NCI-H82 (cell line): ENCODE measurements at regions not wholly inside any gene's neighbourhood (a gene's known extent, or its start where the extent isn't known, plus 50 kb on each side); places are given as distances from the start of the nearest gene placed in this dataset.
"Not testable (repeated sequence)": the region's sequence is repeated elsewhere in the genome, so short reads cannot be mapped to it uniquely, and the experiment has no call there.

ENCODE experiments used
- DNase-seq: peaks from one replicate; lab custom pipeline; 2025; lab: John Stamatoyannopoulos, UW

DNA sequence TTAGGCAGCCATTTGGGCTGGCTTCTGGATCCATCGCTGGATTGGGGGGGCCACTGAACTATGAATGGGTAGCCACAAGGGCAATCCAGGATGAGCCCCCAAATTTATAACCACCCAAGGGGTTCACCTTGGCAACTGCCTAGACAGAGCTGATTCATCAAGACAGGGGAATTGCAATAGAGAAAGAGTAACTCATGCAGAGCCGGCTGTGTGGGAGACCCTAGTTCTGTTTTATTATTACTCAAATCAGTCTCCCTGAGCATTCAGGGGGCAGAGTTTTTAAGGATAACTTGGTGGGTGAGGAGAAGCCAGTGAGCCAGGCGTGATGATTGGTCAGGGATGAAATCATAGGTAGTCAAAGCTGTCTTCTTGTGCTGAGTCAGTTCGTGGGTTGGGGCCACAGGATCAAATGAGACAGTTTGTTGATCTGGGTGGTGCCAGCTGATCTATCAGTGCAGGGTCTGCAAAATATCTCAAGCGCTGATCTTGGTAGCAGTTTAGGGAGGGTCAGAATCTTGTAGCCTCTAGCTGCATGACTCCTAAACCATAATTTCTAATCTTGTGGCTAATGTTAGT lies 57.9 kb downstream of the DNAJB9 start:
- no peak for DNase-seq

DNA sequence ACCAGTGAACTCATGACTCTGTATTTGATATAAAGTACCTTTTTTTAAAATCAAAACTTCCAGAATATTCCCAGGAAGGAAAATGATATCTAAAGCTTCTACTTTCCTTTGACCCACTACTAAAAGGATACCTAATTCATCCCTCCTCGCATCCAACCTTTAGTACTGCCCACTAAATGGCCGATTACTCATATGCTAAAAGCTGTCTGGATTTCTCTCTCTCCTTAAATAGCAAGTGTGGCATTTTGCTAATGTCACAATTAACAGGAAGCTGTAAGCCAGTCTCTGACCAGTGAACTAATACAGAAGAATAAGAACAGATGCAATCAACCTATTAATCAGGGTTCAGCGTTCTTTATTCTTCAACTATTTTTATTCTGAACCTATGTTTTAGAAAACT lies 59.0 kb downstream of the DNAJB9 start:
- no peak for DNase-seq

DNA sequence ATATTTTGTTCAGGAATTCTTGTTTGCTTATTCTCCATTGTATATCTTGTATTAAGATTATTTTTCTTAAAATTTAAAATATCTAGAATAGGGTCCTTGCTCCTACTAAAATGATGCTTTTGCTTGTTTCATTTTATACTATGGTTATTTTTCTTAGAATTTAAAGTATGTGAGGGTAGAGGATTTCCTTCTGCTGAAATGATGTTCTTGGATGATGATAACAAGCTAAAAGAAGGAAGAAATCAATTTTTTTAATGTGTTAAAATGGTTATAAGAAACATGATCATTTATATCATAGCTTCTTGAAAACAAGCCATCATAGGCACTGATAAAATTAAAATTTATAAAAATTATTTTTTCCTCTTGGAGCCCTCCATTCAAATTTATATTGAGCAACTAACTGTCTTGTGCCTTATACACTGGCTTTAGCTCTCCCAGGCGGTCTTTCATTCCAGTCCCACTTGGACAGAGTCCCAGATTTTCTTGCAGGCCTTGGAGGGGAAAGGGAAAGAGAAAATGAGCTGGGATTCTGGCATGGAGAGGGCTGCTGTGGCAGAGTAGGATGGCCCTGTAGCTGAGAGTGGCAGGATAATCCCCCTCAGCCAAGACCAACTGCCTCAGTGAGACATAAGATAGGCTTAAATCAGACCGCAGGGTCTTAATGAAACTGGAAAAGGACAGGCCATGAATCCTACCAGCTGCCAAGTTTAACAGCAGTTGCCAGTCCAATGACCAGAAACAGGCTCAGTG lies 60.2 kb downstream of the DNAJB9 start:
- peak; percentile 91 for DNase-seq

DNA sequence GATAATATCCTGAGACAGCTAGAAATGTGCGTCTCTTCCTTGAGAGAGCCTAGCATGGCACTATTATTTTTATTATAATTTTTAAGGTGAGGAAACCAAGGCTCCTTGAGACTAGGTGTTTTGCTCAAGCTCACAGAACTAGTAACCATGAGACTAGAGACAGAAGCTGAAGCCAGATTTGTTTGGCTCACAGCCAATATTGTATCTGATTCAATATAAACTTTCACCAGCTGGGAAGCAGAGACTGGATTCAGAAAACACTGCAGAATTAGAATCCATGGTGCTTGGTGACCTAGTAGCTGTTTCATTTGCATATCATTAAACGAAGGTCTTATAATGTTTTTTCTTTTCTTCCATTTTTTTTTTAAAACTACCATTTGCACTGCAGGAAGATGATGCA lies 64.4 kb downstream of the DNAJB9 start:
- peak; percentile 64 for DNase-seq

DNA sequence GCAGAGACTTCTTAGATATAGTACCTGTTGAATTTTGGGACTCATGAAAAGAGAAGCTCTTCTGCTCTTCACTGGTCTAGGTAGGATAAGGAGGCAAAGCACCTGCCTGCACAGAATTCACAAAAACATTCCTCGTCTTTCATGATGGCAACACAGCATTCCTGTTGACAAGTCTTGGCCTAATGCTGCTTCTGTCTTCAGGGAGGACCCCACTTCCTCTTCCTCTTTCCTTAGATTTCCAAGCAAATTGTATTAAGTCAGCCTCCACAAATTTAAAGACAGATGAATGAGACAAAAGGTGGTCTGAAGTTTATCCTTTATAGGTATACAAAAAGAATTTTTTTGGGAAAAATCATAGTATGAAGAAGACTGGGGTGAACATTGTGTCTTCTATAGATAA lies 64.9 kb downstream of the DNAJB9 start:
- no peak for DNase-seq

DNA sequence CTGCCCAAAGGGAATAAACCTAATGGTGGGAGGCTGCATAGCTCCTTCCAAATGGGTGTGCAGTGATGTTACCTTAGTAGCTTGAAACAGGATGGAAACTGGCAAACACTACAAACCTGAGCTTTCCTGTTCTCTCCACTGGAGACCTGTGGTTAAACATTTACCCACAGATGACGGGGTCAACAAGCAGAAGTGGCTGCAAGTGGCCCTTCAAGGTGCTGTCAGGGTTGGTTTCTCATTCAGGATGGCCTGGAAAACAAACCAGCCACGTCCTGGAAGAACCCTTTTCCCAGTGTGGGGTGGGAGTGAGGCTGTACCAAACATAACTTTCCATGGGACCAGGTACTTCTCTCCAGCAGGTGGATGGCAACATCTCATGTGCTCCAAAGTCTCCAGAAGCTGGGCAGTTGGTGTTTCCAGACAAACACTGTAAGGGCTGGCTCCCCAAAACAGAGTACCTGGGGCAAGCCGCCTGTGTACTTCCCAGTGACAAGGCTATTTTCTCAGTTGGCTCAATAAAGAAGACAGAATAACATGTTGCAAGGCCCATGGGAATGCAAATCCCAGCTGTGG lies 67.5 kb downstream of the DNAJB9 start:
- no peak for DNase-seq

DNA sequence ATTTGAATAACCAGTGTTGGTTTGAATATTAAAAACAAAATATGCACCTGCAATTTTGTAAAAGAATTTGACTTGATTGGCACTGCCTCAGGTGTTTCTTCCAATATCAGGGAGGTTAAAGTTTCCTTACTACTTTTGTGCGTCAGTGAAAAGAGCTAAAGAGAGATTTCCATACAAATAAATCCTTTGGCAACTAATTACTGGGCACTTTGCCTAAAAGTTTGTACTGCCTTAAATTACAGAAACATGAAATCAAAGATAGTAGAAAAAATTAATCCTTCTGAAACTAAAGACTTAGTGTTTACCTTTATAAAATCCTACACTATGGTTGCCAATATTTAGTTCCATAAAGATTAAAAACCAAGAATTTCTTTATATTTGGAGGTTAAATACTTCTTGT lies 72.5 kb downstream of the DNAJB9 start:
- DNase-seq = no peak

DNA sequence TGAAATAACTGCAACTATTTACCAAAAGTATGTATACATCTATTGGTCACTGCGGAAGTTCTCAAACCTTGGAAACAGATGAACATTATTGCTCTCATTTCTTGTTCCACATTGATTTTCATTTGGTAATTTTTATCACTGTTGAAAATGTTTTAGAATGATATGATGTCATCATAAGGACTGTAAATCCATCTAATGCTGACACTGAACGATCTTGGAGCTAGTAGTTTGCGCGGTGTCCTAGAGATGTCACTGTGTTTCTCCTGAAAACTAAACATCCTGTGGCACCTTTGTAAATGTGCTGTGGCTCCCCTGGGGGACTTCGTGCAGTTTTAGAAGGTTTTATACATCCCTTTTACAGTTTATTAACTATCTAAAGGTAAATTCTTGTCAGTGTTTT lies 73.5 kb downstream of the DNAJB9 start:
- no peak for DNase-seq

DNA sequence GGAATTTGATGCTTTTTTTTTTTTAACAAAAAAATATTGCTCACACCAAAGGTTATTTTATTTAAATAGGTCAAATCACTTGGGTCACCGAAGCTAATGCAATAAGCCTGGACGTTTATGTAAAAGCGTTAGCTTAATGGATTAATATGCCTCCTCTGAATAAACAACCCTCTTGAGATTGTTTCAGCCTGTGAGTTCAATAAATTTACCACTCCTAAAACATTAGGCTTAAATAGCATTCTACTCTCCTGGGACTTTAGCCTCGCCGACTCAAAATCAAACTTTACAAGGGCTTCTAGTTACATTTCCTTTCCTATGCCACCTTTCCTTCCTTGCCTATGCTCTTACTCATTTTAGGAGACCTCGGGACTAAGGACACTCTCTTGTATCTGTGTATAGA lies 79.3 kb downstream of the DNAJB9 start:
- DNase-seq = peak; percentile 53

DNA sequence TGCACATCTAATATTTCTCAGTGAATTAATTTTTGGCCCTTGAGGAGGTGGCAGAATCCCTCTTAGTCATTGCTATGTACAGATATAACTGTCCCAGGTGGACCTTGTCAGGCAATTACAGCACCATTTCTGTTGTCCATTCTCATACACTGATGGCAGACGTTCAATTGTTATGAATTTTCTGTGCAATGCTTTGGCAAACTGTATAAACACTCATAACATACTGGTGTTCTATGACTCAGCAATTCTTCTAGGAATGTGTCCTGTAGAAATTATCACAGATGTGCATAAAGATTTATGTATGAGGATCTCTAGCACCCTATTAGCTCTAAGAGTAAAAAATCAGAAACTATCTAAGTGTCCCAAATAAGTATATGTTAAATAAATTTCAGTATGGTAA lies 80.8 kb downstream of the DNAJB9 start:
- DNase-seq = no peak

DNA sequence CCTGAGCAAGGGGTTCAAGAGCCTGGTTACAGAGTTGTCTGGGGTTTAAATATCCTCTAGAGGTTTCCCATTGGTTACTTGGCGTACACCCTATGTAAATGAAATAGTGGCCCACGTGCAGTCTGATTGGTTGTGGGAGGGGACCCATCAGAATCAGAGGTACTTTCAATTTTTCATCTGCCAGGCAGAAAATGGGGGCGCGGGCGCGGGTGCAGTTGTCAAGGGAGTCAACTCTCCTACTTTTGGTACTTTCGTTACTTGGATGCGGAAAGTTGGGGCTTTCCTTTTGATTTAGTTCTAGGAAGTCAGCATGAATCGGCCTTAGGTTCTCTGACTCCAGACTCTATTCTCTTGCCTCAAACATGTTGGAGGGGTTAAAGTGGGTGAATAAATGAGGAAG lies 83.2 kb downstream of the DNAJB9 start:
- DNase-seq = no peak

DNA sequence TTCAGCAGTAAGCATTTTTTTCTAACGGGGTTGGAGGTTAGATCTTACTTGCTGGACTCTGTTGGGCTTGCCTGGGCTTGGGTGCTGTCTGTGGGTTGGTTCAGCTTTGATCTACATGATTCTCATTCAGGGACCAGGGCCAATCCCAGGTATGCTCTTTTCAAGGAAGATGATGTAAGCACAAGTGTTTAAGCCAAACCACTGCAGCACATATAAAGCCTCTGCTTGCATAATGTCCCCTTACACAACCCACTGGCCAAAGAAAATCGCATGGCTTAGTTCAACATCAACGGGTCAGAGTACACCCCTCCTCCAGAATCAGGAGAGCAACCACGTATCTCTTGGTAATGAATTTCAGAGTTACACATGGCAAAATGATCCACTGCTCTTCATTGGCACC lies 83.9 kb downstream of the DNAJB9 start:
- DNase-seq = no peak

DNA sequence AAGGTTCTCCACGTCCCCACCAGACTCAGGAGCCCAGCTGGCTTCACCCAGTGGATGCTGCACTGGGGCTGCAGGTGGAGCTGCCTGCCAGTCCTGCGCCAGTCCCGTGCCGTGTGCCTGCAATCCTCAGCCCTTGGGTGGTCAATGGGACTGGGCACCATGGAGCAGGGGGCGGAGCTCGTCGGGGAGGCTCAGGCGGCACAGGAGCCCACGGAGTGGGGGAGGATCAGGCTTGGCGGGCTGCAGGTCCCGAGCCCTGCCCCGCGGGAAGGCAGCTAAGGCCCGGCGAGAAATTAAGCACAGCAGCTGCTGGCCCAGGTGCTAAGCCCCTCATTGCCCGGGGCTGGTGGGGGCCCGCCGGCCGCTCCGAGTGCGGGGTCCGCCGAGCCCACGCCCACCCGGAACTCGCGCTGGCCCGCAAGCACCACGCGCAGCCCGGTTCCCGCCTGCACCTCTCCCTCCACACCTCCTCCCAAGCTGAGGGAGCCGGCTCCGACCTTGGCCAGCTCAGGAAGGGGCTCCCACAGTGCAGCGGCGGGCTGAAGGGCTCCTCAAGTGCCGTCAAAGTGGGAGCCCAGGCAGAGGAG lies 87.6 kb downstream of the DNAJB9 start:
- not testable (repeated sequence) for DNase-seq

DNA sequence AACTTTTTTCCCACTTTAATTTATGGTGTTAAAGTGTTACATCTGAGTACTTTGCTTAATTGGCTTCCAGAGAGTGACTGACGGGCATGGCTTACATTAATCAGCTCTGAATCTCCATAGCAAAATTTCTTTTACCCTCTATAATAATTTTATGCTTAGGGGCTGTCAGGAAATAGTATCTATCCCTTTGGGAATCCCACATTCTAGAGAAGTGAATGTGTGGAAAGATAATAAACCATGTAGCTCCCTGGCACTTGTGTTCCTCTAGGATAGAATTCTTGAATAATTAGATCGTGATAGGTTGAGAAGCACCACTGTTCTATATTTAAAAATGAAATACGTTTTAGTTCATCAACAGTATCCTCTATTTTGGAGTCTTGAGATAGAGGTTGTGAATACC lies 89.6 kb downstream of the DNAJB9 start:
- peak; percentile 26 for DNase-seq

DNA sequence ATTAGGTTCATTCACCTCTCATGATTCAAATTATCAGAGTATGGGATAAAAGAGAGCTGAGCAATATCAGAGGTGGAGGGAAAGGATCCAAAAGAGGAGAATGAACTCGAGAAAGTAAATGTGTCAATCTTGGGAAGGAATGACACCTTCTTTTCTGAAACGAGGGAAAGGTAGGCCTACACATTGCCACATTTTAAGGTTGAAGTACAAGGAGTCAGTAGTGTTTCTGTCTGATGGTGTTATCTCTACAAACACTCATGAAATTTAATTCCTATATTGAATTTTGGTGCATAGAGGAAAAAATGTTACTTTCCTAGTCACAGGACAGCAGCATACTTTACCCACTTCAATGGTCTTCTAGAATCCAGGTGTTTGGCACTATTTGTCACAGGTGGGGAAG lies 90.2 kb downstream of the DNAJB9 start:
- no peak for DNase-seq

DNA sequence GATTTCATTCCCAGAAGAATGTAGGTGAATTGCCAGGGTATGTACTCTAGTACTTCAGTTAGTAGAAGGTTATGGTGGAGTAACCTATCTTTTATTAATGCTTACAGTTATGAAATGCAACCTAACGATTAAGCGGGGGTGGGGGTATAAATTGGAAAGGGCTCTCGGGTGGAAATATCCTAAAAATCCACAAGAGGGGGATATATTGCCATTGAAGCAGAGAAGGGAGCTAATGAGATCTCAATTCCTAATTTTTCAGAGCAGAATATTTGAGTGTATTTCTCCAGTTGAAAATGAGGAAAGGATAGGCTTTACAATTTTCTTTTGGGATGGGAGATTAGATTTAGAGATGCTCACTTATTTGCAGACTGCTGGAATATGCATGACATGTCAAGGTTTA lies 90.8 kb downstream of the DNAJB9 start:
- DNase-seq = peak; percentile 56

DNA sequence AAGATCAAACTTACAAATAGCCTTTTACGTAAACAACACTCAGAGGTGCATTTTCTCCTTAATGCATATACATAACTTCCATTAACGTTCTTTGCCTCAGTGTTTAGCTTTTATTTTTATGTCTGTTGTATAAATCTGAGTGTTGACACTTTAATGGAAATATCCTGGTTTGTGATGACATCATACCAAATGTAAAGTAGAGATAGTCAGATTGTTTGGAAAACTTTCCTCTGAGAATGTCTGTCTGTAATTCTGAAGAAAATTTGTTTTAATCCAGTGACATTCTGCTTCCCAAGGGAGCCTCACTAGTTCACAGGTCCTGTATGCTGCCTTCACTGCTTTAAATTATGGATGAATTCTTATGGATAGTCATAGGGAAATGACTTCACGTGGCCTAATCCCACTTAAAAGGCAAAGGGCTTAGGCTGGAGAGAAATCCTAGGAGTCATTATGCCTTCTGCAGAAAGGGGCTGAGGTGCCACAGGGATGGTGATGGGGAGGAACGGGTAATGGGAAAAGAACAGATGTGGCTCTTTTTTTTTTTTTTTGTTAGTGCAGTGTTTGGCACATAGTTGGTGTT lies 93.2 kb downstream of the DNAJB9 start:
- DNase-seq = peak; percentile 51

DNA sequence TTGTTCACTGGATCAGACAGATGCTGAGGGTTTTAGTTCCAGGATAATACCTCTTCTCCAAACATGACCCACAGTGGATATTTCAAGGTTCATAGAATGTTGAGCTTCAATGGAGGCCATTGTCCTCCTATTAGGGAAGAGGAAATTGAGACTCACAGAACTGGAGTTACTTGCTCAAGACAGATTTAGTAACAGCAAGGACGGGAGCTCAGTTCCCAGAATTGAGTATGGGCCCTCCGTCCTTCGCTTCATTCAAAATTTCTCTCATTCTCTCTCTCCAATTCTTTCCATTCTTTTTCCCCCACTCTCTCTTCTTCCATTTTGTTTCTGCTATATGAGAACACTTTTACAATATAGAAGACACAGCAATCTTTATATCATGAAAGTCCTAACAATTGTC lies 94.0 kb downstream of the DNAJB9 start:
- DNase-seq = no peak

DNA sequence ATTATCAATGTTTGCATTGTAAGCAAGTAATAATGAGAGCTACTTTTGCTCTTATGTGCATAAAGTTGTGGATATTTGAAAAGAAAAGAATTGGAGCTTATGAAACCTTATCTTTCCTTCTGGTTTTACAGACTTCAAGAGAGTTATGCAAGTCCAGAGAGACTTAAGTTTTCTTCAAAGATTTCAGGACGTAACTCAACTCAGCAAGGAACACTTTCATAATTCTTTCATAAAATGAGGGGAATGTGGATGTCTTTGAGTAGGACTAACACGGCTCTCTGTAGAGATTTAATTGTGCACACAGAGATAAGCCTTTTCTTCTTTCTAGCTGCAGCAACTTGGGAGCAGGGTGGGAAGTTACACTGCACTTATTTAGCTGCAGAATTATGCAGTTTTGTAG lies 97.5 kb downstream of the DNAJB9 start:
- no peak for DNase-seq

DNA sequence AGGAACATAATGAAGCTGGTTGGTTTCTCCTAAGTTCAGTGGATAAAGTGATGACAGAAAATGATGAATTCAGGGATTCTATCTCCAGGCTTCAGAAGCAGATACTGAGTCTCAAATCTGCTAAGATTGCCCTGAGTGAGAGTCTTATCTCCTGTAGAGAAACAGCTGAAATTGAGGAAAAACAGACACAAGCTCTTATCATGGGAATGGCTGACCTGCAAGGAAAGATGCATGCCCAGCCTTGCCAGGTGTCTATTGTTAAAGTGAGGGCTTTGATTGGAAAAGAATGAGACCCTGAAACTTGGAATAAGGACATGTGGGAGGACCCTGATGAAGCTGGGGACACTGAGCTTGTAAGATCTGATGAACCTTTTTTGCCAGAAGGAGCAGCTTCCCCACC lies 100.3 kb downstream of the DNAJB9 start:
- DNase-seq = no peak

DNA sequence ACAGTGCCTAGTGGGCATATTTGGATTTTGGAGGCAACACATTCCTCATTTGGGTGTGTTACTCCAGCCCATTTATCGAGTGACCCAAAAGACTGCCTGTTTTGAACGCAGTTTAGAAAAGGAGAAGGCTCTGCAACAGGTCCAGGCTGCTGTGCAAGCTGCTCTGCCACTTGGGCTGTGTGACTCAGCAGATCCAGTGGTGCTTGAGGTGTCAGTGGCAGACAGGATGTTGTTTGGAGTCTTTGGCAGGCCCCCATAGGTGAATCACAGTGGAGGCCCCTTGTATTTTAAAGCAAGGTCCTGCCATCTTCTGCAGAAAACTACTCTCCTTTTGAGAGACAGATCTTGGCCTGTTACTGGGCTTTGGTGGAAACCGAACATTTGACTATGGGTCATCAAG lies 104.0 kb downstream of the DNAJB9 start:
- DNase-seq = not testable (repeated sequence)

DNA sequence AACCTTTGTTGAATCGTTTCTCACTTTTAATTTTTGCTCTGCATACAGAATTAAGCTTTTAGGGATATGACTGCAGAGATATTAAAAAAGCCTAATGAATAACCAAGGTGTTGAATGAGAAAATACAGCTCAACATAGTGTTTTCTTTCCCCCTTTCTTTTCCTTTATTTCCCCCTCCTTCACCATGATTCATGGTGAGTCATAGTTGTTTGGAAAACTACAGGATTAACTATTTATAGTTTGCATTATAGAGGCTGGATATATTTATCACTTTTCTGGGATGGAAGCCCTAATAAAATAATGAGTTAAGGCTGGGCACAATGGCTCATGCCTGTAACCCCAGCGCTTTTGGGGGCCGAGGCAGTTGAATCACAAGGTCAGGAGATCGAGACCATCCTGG lies 115.0 kb downstream of the DNAJB9 start:
- DNase-seq = no peak

DNA sequence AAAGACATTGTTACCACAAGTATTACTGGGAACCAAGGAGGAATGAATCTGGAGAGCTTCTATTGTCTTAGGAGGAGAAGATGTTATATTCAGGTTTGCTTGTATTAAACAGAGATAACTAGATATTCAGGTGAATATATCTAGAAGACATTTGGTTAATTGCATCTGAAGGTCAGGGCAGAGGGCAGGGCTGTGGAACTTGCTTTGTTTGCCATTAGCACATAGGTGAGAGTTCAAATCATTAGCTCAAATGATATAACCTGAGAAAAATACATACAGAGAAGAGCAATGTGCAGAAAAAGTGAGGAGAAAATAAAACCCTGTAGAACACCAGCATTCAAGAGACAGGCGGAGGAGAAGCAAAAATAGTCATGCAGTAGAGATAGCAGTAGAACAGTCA lies 116.8 kb downstream of the DNAJB9 start:
- DNase-seq = no peak
